ENCODE measurements at regions not wholly inside any gene's neighbourhood (a gene's known extent, or its start where the extent isn't known, plus 50 kb on each side); places are given as distances from the start of the nearest gene placed in this dataset.
A peak's percentile ranks its signal among the peaks of the same experiment; 100 is the strongest.

GRCh38 chr2:41622301-41622700 is 425.5 kb upstream of the PKDCC start:
- TF ChIP-seq CTCF (IDR thresholded peaks at IDR 0.05; ENCODE audit: low read depth, low read length), result no peak
- no peak overlapping the region for H3K4me3 ChIP-seq (replicated peaks in 1 of 2; ENCODE audit: low read depth in 2 of 2, low read length in 2 of 2)
- no peak for DNase-seq (ENCODE audit: low read depth in 2 of 2)

- DNase-seq (ENCODE audit: low read depth in 2 of 2), result peak in 1 of 2 donors; percentile 47
- no peak overlapping the region for H3K4me3 ChIP-seq (replicated peaks in 1 of 2; ENCODE audit: low read depth in 2 of 2, low read length in 2 of 2)
- TF ChIP-seq CTCF (IDR thresholded peaks at IDR 0.05; ENCODE audit: low read depth, low read length), result no peak
Observed at GRCh38 chr2:41626936-41627335, 420.9 kb upstream of the PKDCC start.

- DNase-seq (ENCODE audit: low read depth in 2 of 2), result no peak
- H3K4me3 ChIP-seq (replicated peaks in 1 of 2; ENCODE audit: low read depth in 2 of 2, low read length in 2 of 2), result no peak overlapping the region
- no peak for TF ChIP-seq CTCF (IDR thresholded peaks at IDR 0.05; ENCODE audit: low read depth, low read length)
Observed at GRCh38 chr2:41634686-41635085, 413.1 kb upstream of the PKDCC start.

GRCh38 chr2:41644936-41645335 is 402.9 kb upstream of the PKDCC start:
- no peak for DNase-seq (ENCODE audit: low read depth in 2 of 2)
- no peak for TF ChIP-seq CTCF (IDR thresholded peaks at IDR 0.05; ENCODE audit: low read depth, low read length)

GRCh38 chr2:41647468-41648050 is 400.3 kb upstream of the PKDCC start:
- no peak overlapping the region for H3K4me3 ChIP-seq (replicated peaks in 1 of 2; ENCODE audit: low read depth in 2 of 2, low read length in 2 of 2)
- TF ChIP-seq CTCF (IDR thresholded peaks at IDR 0.05; ENCODE audit: low read depth, low read length), result no peak
- peak; percentile 42 to 49 for DNase-seq (ENCODE audit: low read depth in 2 of 2)

More at GRCh38 chr2:41644936-41645335, 402.9 kb upstream of the PKDCC start:
- H3K4me3 ChIP-seq (replicated peaks in 1 of 2; ENCODE audit: low read depth in 2 of 2, low read length in 2 of 2), result no peak overlapping the region

- no peak for TF ChIP-seq CTCF (IDR thresholded peaks at IDR 0.05; ENCODE audit: low read depth, low read length)
- H3K4me3 ChIP-seq (replicated peaks in 1 of 2; ENCODE audit: low read depth in 2 of 2, low read length in 2 of 2), result no peak overlapping the region
- peak in 1 of 2 donors; percentile 52 for DNase-seq (ENCODE audit: low read depth in 2 of 2)
Observed at GRCh38 chr2:41657226-41657625, 390.6 kb upstream of the PKDCC start.

GRCh38 chr2:41659758-41660157 is 388.1 kb upstream of the PKDCC start:
- no peak for TF ChIP-seq CTCF (IDR thresholded peaks at IDR 0.05; ENCODE audit: low read depth, low read length)
- DNase-seq (ENCODE audit: low read depth in 2 of 2), result no peak
- H3K4me3 ChIP-seq (replicated peaks in 1 of 2; ENCODE audit: low read depth in 2 of 2, low read length in 2 of 2), result no peak overlapping the region

All from cardiac fibroblast (primary cell).